Lower leg skin (tissue), 3 donors: ENCODE measurements at regions not wholly inside any gene's neighbourhood (a gene's known extent, or its start where the extent isn't known, plus 50 kb on each side); places are given as distances from the start of the nearest gene placed in this dataset.

Experiments used
- POLR2A ChIP-seq, 2 donors: fragments of 450-650 bp; IDR thresholded peaks; one replicate each; pipeline ENCODE4 v1.6.1; 2016 to 2017; ENCODE audit warnings: antibody characterized with exemption in 2 of 2, mild to moderate bottlenecking in 1 of 2, moderate library complexity in 1 of 2
- TF ChIP-seq, protein P1 (sequence below), 3 donors: fragments of 450-650 bp; IDR thresholded peaks; one replicate each; pipeline ENCODE4 v1.5.1; 2016; ENCODE audit warnings: antibody characterized with exemption in 3 of 3, mild to moderate bottlenecking in 3 of 3, moderate library complexity in 2 of 3

DNA sequence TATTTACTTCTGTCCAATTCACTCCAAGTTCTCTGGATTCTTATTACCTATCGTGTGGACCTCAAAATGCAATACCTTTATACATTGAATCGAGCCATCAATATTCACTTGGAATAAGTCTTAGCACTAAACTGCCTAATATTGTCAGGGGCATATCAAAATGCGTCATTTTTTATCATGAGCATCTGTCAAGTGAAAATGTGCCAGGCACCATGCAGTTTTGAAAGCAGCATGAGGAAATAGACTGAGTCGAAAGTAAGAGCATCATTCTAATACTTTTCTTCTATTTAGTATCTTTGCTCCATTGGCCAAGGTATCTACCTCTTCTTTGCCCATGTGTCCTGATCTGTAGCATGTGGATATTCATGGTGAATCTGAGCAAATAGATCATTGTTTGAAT lies 1193.4 kb downstream of the CDH11 start:
- TF ChIP-seq, protein P1, sequence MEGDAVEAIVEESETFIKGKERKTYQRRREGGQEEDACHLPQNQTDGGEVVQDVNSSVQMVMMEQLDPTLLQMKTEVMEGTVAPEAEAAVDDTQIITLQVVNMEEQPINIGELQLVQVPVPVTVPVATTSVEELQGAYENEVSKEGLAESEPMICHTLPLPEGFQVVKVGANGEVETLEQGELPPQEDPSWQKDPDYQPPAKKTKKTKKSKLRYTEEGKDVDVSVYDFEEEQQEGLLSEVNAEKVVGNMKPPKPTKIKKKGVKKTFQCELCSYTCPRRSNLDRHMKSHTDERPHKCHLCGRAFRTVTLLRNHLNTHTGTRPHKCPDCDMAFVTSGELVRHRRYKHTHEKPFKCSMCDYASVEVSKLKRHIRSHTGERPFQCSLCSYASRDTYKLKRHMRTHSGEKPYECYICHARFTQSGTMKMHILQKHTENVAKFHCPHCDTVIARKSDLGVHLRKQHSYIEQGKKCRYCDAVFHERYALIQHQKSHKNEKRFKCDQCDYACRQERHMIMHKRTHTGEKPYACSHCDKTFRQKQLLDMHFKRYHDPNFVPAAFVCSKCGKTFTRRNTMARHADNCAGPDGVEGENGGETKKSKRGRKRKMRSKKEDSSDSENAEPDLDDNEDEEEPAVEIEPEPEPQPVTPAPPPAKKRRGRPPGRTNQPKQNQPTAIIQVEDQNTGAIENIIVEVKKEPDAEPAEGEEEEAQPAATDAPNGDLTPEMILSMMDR (IDR thresholded peaks at IDR 0.05): no peak
- no peak for TF ChIP-seq POLR2A (IDR thresholded peaks at IDR 0.05)
